HG03139 (cell line): ENCODE measurements at regions not wholly inside any gene's neighbourhood (a gene's known extent, or its start where the extent isn't known, plus 50 kb on each side); places are given as distances from the start of the nearest gene placed in this dataset.

Source experiments
- ATAC-seq: cut with Tn5 transposase; IDR thresholded peaks from one replicate; pipeline ENCODE4 v1.9.1; 2021; ENCODE audit not compliant: unreplicated experiment

- no peak for ATAC-seq
Observed at GRCh38 chr12:124388038-124388671, 93.3 kb downstream of the RFLNA start.

- no peak for ATAC-seq
Observed at GRCh38 chr12:124387528-124387911, 92.6 kb downstream of the RFLNA start.

GRCh38 chr12:124386661-124387527, 92.0 kb downstream of the RFLNA start:
- no peak for ATAC-seq

- no peak for ATAC-seq
Observed at GRCh38 chr12:124386059-124386458, 91.2 kb downstream of the RFLNA start.

- no peak for ATAC-seq
Observed at GRCh38 chr12:124385219-124385969, 90.5 kb downstream of the RFLNA start.

- no peak for ATAC-seq
Observed at GRCh38 chr12:124384299-124384894, 89.5 kb downstream of the RFLNA start.

GRCh38 chr12:124383028-124383427, 88.1 kb downstream of the RFLNA start:
- ATAC-seq, result no peak

- no peak for ATAC-seq
Observed at GRCh38 chr12:124381456-124382296, 86.8 kb downstream of the RFLNA start.

- ATAC-seq, result no peak
Observed at GRCh38 chr12:124380796-124381455, 86.0 kb downstream of the RFLNA start.

GRCh38 chr12:124379938-124380754, 85.3 kb downstream of the RFLNA start:
- no peak for ATAC-seq

- no peak for ATAC-seq
Observed at GRCh38 chr12:124379379-124379937, 84.6 kb downstream of the RFLNA start.

- ATAC-seq, result no peak
Observed at GRCh38 chr12:124378926-124379325, 84.0 kb downstream of the RFLNA start.

GRCh38 chr12:124377981-124378509, 83.2 kb downstream of the RFLNA start:
- ATAC-seq, result no peak

- ATAC-seq, result no peak
Observed at GRCh38 chr12:124376435-124376834, 81.5 kb downstream of the RFLNA start.

GRCh38 chr12:124375789-124376175, 80.9 kb downstream of the RFLNA start:
- ATAC-seq, result no peak

- no peak for ATAC-seq
Observed at GRCh38 chr12:124375141-124375788, 80.4 kb downstream of the RFLNA start.

- no peak for ATAC-seq
Observed at GRCh38 chr12:124374567-124374966, 79.7 kb downstream of the RFLNA start.

- ATAC-seq, result no peak
Observed at GRCh38 chr12:124374147-124374546, 79.3 kb downstream of the RFLNA start.
